Heart right ventricle (tissue), 16 donors: ENCODE measurements at regions not wholly inside any gene's neighbourhood (a gene's known extent, or its start where the extent isn't known, plus 50 kb on each side); places are given as distances from the start of the nearest gene placed in this dataset.

Experiments
- ATAC-seq, 8 donors: fragments of 200-7000 bp; cut with Tn5 transposase; one replicate each; pipeline ENCODE4 v1.9.1; 2020; ENCODE audit warnings: mild to moderate bottlenecking in 8 of 8, moderate library complexity in 8 of 8, moderate number of reproducible peaks in 1 of 8
- DNase-seq, 2 donors: peaks; one replicate each; pipeline ENCODE4 v3.0.0-alpha.2; 2020
- H3K27ac ChIP-seq, 10 donors: fragments of 200-600 bp; sonication (generic) in 2 of 10; one replicate each; pipeline versions ENCODE4 v1.5.0 to v1.8.0; 2020 to 2022; ENCODE audit warnings: mild to moderate bottlenecking in 3 of 10
- H3K27me3 ChIP-seq, 7 donors: fragments of 200-600 bp; one replicate each; pipeline ENCODE4 v1.8.0; 2021 to 2022; ENCODE audit warnings: mild to moderate bottlenecking in 2 of 7
- H3K36me3 ChIP-seq, 9 donors: fragments of 200-600 bp; sonication (generic) in 1 of 9; one replicate each; pipeline versions ENCODE4 v1.5.0 to v1.8.0; 2020 to 2022; ENCODE audit warnings: mild to moderate bottlenecking in 2 of 9
- H3K4me1 ChIP-seq, 9 donors: fragments of 200-600 bp; sonication (generic) in 1 of 9; one replicate each; pipeline versions ENCODE4 v1.5.0 to v1.8.0; 2020 to 2022; ENCODE audit warnings: mild to moderate bottlenecking in 4 of 9
- H3K4me3 ChIP-seq, 10 donors: fragments of 200-600 bp; sonication (generic) in 2 of 10; one replicate each; pipeline versions ENCODE4 v1.5.0 to v1.8.0; 2020 to 2022; ENCODE audit warnings: mild to moderate bottlenecking in 7 of 10, moderate library complexity in 2 of 10
- H3K9me3 ChIP-seq, 11 donors: fragments of 200-600 bp in 10 of 11; sonication (generic) in 2 of 11; one replicate each; pipeline versions ENCODE4 v1.5.0 to v1.8.0; 2013 to 2022; ENCODE audit warnings: mild to moderate bottlenecking in 2 of 11, control low read depth in 1 of 11, moderate library complexity in 1 of 11
- CTCF ChIP-seq, 9 donors: fragments of 200-600 bp; sonication (generic) in 2 of 9; IDR thresholded peaks; one replicate each; pipeline versions ENCODE4 v1.5.0 to v1.8.0; 2021 to 2022; ENCODE audit warnings: antibody characterized with exemption in 9 of 9, mild to moderate bottlenecking in 5 of 9, moderate library complexity in 1 of 9
- WGBS, 2 donors: extraction: QIAGEN DNeasy Blood & Tissue Kit; methylation state at CpG; one replicate each; pipeline ENCODE4 v1.1.7; 2013; ENCODE audit warnings: inconsistent platforms in 1 of 2; 5-methylcytosine and 5-hydroxymethylcytosine counted together
- intact Hi-C, 10 donors: fragments of 100-400 bp; cut with DNase I; formaldehyde crosslinking; loops; one replicate each; pipeline versions ENCODE4 v1.11.1 to v1.14.2; 2022
- donor health status: Arrhythmogenic right ventricular cardiomyopathy.
- donor health status: ischemic (EF 13 %, LVEDD 7.1; RV severe dilation, severe dysfunction).
- donor health status: healthy with polysubstance abuse.
- donor health status: DM: no; HTN: yes; CAD: no.
- donor health status: DM: no; HTN: no; CAD: no.
- donor health status: ischemic (EF 25% LVEDD 6.9; RV normal size, moderate dysfunction).
- donor health status: ischemic (EF 25% LVEDD 5.7; RV mildly dilated, moderate dysfunction).
- donor health status: healthy.
- donor health status: DM: yes; HTN: yes; CAD: no.
- donor health status: Ischemic cardiomyopathy.
- donor health status: ischemic (EF 35%, LVEDD 5.7; RV mildly dilated, moderate dysfunction).
- donor health status: nonischemic (EF 11% LVEDD 7.7; RV severe dilation, severe dysfunction).
- donor health status: DM: yes; HTN: yes; CAD: no.
- donor health status: PGD.
- donor health status: ischemic (EF 29% LVEDD 5.4; RV normal size, mild dysfunction).
- donor health status: nonischemic (EF 23%, LVEDD 6.1; RV moderate dilation, normal function).

GRCh38 chr17:33751702-33752065, 458.6 kb upstream of the ASIC2 start:
- WGBS, 2 donors = 5 to 7% methylated on average over 5 of the region's 5 CpGs
- no peak for DNase-seq
- H3K4me1 ChIP-seq = peaks cover 0 to 8% (median 0%) of the 10 kb centered on the region in 9 donors
- no peak for ATAC-seq
- H3K9me3 ChIP-seq = peaks cover 0 to 19% (median 0%) of the 10 kb centered on the region in 11 donors
- no peak for TF ChIP-seq CTCF (IDR thresholded peaks at IDR 0.05)
- H3K36me3 ChIP-seq = no peaks in the 10 kb centered on the region
- peak overlapping the region in 4 of 10 donors; percentile 14 to 27 (median 20) for H3K4me3 ChIP-seq
- H3K27me3 ChIP-seq = peaks cover 0 to 83% (median 35%) of the 10 kb centered on the region in 7 donors
- no peak overlapping the region for H3K27ac ChIP-seq
- intact Hi-C loops = loop anchor here in 5 of 10 donors (1.0 to 10.0 kb wide), 5 partner anchors 26 to 967 kb away; no protein-coding TSS in a partner anchor

- Histone ChIP-seq H3K4me1 (peaks cover 0 to 8% (median 0%) of the 10 kb centered on the region in 9 donors), H3K27me3 (peaks cover 0 to 70% (median 28%) of the 10 kb centered on the region in 7 donors), H3K27ac (no peak overlapping the region), H3K9me3 (peaks cover 0 to 25% (median 0%) of the 10 kb centered on the region in 11 donors), H3K36me3 (no peaks in the 10 kb centered on the region), H3K4me3 (no peak overlapping the region)
- ATAC-seq (no peak), DNase-seq (no peak)
- WGBS, 2 donors = 59 to 68% methylated on average over 7 of the region's 7 CpGs
- no peak for TF ChIP-seq CTCF (IDR thresholded peaks at IDR 0.05)
- intact Hi-C loops = loop anchor here in 3 of 10 donors (5.0 to 10.0 kb wide), 3 partner anchors 716 to 969 kb away; no protein-coding TSS in a partner anchor
These were observed 460.4 kb upstream of the ASIC2 start for GRCh38 chr17:33753452-33753851.

- Histone ChIP-seq H3K4me1 (peaks cover 0 to 6% (median 0%) of the 10 kb centered on the region in 9 donors), H3K36me3 (no peaks in the 10 kb centered on the region), H3K9me3 (peaks cover 0 to 25% (median 0%) of the 10 kb centered on the region in 11 donors), H3K4me3 (no peak overlapping the region), H3K27ac (no peak overlapping the region), H3K27me3 (peaks cover 0 to 56% (median 25%) of the 10 kb centered on the region in 7 donors)
- intact Hi-C loops = loop anchor here in 1 of 10 donors (10.0 kb wide), 1 partner anchor 971 kb away; no protein-coding TSS in a partner anchor
- WGBS, 2 donors = 86 to 91% methylated on average over 2 of the region's 2 CpGs
- TF ChIP-seq CTCF (IDR thresholded peaks at IDR 0.05) = no peak
- no peak for ATAC-seq
- no peak for DNase-seq
These were observed 462.9 kb upstream of the ASIC2 start for GRCh38 chr17:33756021-33756420.

- peaks cover 0 to 28% (median 22%) of the 10 kb centered on the region in 7 donors for H3K27me3 ChIP-seq
- TF ChIP-seq CTCF (IDR thresholded peaks at IDR 0.05) = no peak
- no peaks in the 10 kb centered on the region for H3K9me3 ChIP-seq
- no peaks in the 10 kb centered on the region for H3K36me3 ChIP-seq
- ATAC-seq (no peak), DNase-seq (no peak)
- no peak overlapping the region for H3K27ac ChIP-seq
- intact Hi-C loops = no loop called here
- H3K4me1 ChIP-seq = no peaks in the 10 kb centered on the region
- no peak overlapping the region for H3K4me3 ChIP-seq
- WGBS, 2 donors = 92% methylated on average over 1 of the region's 1 CpG
These were observed 472.8 kb upstream of the ASIC2 start for GRCh38 chr17:33765871-33766270.
